ENCODE measurements at regions not wholly inside any gene's neighbourhood (a gene's known extent, or its start where the extent isn't known, plus 50 kb on each side); places are given as distances from the start of the nearest gene placed in this dataset.

- DNase-seq, result no peak
Observed at GRCh38 chr18:46416706-46417638, 240.0 kb downstream of the LOXHD1 start.

GRCh38 chr18:46418663-46419260 lies 238.3 kb downstream of the LOXHD1 start:
- no peak for DNase-seq

GRCh38 chr18:46419391-46420141 lies 237.5 kb downstream of the LOXHD1 start:
- no peak for DNase-seq

GRCh38 chr18:46421973-46422551 lies 235.0 kb downstream of the LOXHD1 start:
- no peak for DNase-seq

- DNase-seq, result no peak
Observed at GRCh38 chr18:46422552-46423055, 234.4 kb downstream of the LOXHD1 start.

GRCh38 chr18:46423226-46423805 lies 233.7 kb downstream of the LOXHD1 start:
- DNase-seq, result no peak

GRCh38 chr18:46424898-46425297 lies 232.1 kb downstream of the LOXHD1 start:
- DNase-seq, result no peak

GRCh38 chr18:46425511-46425910 lies 231.5 kb downstream of the LOXHD1 start:
- DNase-seq, result no peak

- no peak for DNase-seq
Observed at GRCh38 chr18:46426021-46426678, 230.9 kb downstream of the LOXHD1 start.

GRCh38 chr18:46426679-46427047 lies 230.4 kb downstream of the LOXHD1 start:
- DNase-seq, result no peak

Data from NK-92 treated with Interleukin-12 subunit alpha and Interleukin-12 subunit beta, amount 100 ng/mL, for 24 hours (cell line).